ENCODE measurements at regions not wholly inside any gene's neighbourhood (a gene's known extent, or its start where the extent isn't known, plus 50 kb on each side); places are given as distances from the start of the nearest gene placed in this dataset.

GRCh38 chr11:116073854-116074837 is 569.9 kb upstream of the CADM1 start:
- TF ChIP-seq CTCF (IDR thresholded peaks at IDR 0.05), result no peak
- no peak for TF ChIP-seq REST (IDR thresholded peaks at IDR 0.05; ENCODE audit: insufficient read depth in 1 of 2, low read depth in 2 of 2, low read length in 1 of 2)
